ENCODE measurements at regions not wholly inside any gene's neighbourhood (a gene's known extent, or its start where the extent isn't known, plus 50 kb on each side); places are given as distances from the start of the nearest gene placed in this dataset.

- DNase-seq (no peak), ATAC-seq (no peak)
- no peak for TF ChIP-seq CTCF (IDR thresholded peaks at IDR 0.05)
- no peaks in the 10 kb centered on the region for H3K36me3 ChIP-seq
- no peaks in the 10 kb centered on the region for H3K9me3 ChIP-seq
- H3K27me3 ChIP-seq (ENCODE audit: low read depth), result no peaks in the 10 kb centered on the region
- no peak overlapping the region for H3K4me3 ChIP-seq
- no peak overlapping the region for H3K27ac ChIP-seq
- H3K4me1 ChIP-seq, result no peaks in the 10 kb centered on the region
- intact Hi-C loops (cut with DNase I), result no loop called here
These were observed 854.3 kb downstream of the C4orf33 start for GRCh38 chr4:129950217-129950616.

- intact Hi-C loops (cut with DNase I), result no loop called here
- no peak for TF ChIP-seq CTCF (IDR thresholded peaks at IDR 0.05)
- H3K4me3 ChIP-seq, result no peak overlapping the region
- H3K4me1 ChIP-seq, result no peaks in the 10 kb centered on the region
- no peak overlapping the region for H3K27ac ChIP-seq
- DNase-seq (no peak), ATAC-seq (no peak)
- no peaks in the 10 kb centered on the region for H3K27me3 ChIP-seq (ENCODE audit: low read depth)
- no peaks in the 10 kb centered on the region for H3K9me3 ChIP-seq
- no peaks in the 10 kb centered on the region for H3K36me3 ChIP-seq
These were observed 870.2 kb downstream of the C4orf33 start for GRCh38 chr4:129966175-129966574.

- Histone ChIP-seq H3K27me3 (ENCODE audit: low read depth) (no peaks in the 10 kb centered on the region), H3K4me1 (no peaks in the 10 kb centered on the region), H3K4me3 (no peak overlapping the region), H3K27ac (no peak overlapping the region), H3K9me3 (no peaks in the 10 kb centered on the region), H3K36me3 (no peaks in the 10 kb centered on the region)
- no peak for DNase-seq
- intact Hi-C loops (cut with DNase I), result no loop called here
- TF ChIP-seq CTCF (IDR thresholded peaks at IDR 0.05), result no peak
- no peak for ATAC-seq
These were observed 872.4 kb downstream of the C4orf33 start for GRCh38 chr4:129968366-129968765.

GRCh38 chr4:129968778-129969177 is 872.8 kb downstream of the C4orf33 start:
- ATAC-seq, result no peak
- no peak for TF ChIP-seq CTCF (IDR thresholded peaks at IDR 0.05)
- Histone ChIP-seq H3K4me3 (no peak overlapping the region), H3K4me1 (no peaks in the 10 kb centered on the region), H3K36me3 (no peaks in the 10 kb centered on the region), H3K27ac (no peak overlapping the region), H3K9me3 (no peaks in the 10 kb centered on the region), H3K27me3 (ENCODE audit: low read depth) (no peaks in the 10 kb centered on the region)
- DNase-seq, result no peak
- intact Hi-C loops (cut with DNase I), result no loop called here

GRCh38 chr4:129970801-129971200 is 874.8 kb downstream of the C4orf33 start:
- Histone ChIP-seq H3K4me3 (no peak overlapping the region), H3K4me1 (no peaks in the 10 kb centered on the region), H3K36me3 (no peaks in the 10 kb centered on the region), H3K9me3 (no peaks in the 10 kb centered on the region), H3K27me3 (ENCODE audit: low read depth) (no peaks in the 10 kb centered on the region), H3K27ac (no peak overlapping the region)
- TF ChIP-seq CTCF (IDR thresholded peaks at IDR 0.05), result no peak
- intact Hi-C loops (cut with DNase I), result no loop called here
- ATAC-seq (no peak), DNase-seq (no peak)

GRCh38 chr4:129971419-129971818 is 875.5 kb downstream of the C4orf33 start:
- DNase-seq (no peak), ATAC-seq (no peak)
- Histone ChIP-seq H3K4me3 (no peak overlapping the region), H3K9me3 (no peaks in the 10 kb centered on the region), H3K36me3 (no peaks in the 10 kb centered on the region), H3K4me1 (no peaks in the 10 kb centered on the region), H3K27ac (no peak overlapping the region), H3K27me3 (ENCODE audit: low read depth) (no peaks in the 10 kb centered on the region)
- TF ChIP-seq CTCF (IDR thresholded peaks at IDR 0.05), result no peak
- intact Hi-C loops (cut with DNase I), result no loop called here

Measured in lower lobe of right lung (tissue), 2 donors.